Spleen (tissue), 11 donors: ENCODE measurements at regions not wholly inside any gene's neighbourhood (a gene's known extent, or its start where the extent isn't known, plus 50 kb on each side); places are given as distances from the start of the nearest gene placed in this dataset.

ENCODE experiments used
- DNase-seq: peaks from one replicate; pipeline ENCODE4 v3.0.0-alpha.2; 2020
- H3K27ac ChIP-seq, 8 donors: fragments of 200-600 bp; sonication (generic) in 7 of 8; 1 replicate in 4 of 8; 2 replicates in 4 of 8; pipeline versions ENCODE4 v1.5.0 to v1.8.0; 2016 to 2021; ENCODE audit warnings: inconsistent platforms in 4 of 8, mild to moderate bottlenecking in 4 of 8, moderate library complexity in 1 of 8
- H3K27me3 ChIP-seq, 7 donors: fragments of 200-600 bp; sonication (generic) in 6 of 7; replicated peaks in 1 of 7; 1 replicate in 4 of 7; 2 replicates in 3 of 7; pipeline versions ENCODE4 v1.5.0 to v1.8.0; 2016 to 2021; ENCODE audit warnings: inconsistent platforms in 3 of 7, mild to moderate bottlenecking in 1 of 7
- H3K36me3 ChIP-seq, 6 donors: fragments of 200-600 bp; sonication (generic) in 5 of 6; 1 replicate in 4 of 6; 2 replicates in 2 of 6; pipeline versions ENCODE4 v1.5.0 to v1.8.0; 2016 to 2021; ENCODE audit warnings: inconsistent platforms in 2 of 6
- H3K4me1 ChIP-seq, 6 donors: fragments of 200-600 bp; sonication (generic) in 5 of 6; 1 replicate in 3 of 6; 2 replicates in 3 of 6; pipeline versions ENCODE4 v1.5.0 to v1.8.0; 2016 to 2021; ENCODE audit warnings: inconsistent platforms in 3 of 6
- H3K4me3 ChIP-seq, 8 donors: fragments of 200-600 bp; sonication (generic) in 7 of 8; 1 replicate in 4 of 8; 2 replicates in 4 of 8; pipeline versions ENCODE4 v1.5.0 to v1.8.0; 2016 to 2021; ENCODE audit warnings: inconsistent platforms in 4 of 8, mild to moderate bottlenecking in 4 of 8, moderate library complexity in 2 of 8
- H3K9me3 ChIP-seq, 8 donors: fragments of 200-600 bp; sonication (generic) in 7 of 8; 1 replicate in 4 of 8; 2 replicates in 4 of 8; pipeline versions ENCODE4 v1.5.0 to v1.8.0; 2016 to 2021; ENCODE audit warnings: inconsistent platforms in 4 of 8
- POLR2A ChIP-seq, 3 donors: fragments of 450-650 bp; IDR thresholded peaks; one replicate each; pipeline ENCODE4 v1.5.1; 2017; ENCODE audit warnings: antibody characterized with exemption in 3 of 3, mild to moderate bottlenecking in 1 of 3
- POLR2AphosphoS5 ChIP-seq, 3 donors: sonication (generic); formaldehyde crosslinking; IDR thresholded peaks; one replicate each; pipeline ENCODE4 v1.5.1; 2017; ENCODE audit warnings: antibody characterized with exemption in 3 of 3
- WGBS, 5 donors: extraction: QIAGEN DNeasy Blood & Tissue Kit in 3 of 5; methylation state at CpG; one replicate each; pipeline versions ENCODE4 v1.1.5 to v1.1.7; 2013 to 2018; 5-methylcytosine and 5-hydroxymethylcytosine counted together
- intact Hi-C: fragments of 100-400 bp; cut with DNase I; formaldehyde crosslinking; loops from one replicate; pipeline ENCODE4 v1.15.0; 2023; ENCODE audit warnings: low total_unique reads
- TF ChIP-seq, protein P1 (sequence below), 11 experiments: fragments of 200-600 bp in 7 of 11; fragments of 450-650 bp in 4 of 11; sonication (generic) in 4 of 11; IDR thresholded peaks in 8 of 11; conservative IDR thresholded peaks in 3 of 11; 1 replicate in 7 of 11; 2 replicates in 4 of 11; pipeline versions ENCODE4 v1.4.0 to v1.8.0; 2016 to 2021; ENCODE audit warnings: antibody characterized with exemption in 11 of 11, inconsistent platforms in 4 of 11, mild to moderate bottlenecking in 1 of 11
- donor health status: healthy with polysubstance abuse.
- donor health status: DM: no; HTN: no; CAD: no; lungs with moderate emphysema.
- donor health status: DM: no; HTN: no; CAD: no.
- donor health status: Bipolar disorder and iron deficiency.
- donor health status: healthy.
- donor health status: DM: no; HTN: no; CAD: no.
- donor health status: DM: yes; HTN: yes; CAD: no.

DNA sequence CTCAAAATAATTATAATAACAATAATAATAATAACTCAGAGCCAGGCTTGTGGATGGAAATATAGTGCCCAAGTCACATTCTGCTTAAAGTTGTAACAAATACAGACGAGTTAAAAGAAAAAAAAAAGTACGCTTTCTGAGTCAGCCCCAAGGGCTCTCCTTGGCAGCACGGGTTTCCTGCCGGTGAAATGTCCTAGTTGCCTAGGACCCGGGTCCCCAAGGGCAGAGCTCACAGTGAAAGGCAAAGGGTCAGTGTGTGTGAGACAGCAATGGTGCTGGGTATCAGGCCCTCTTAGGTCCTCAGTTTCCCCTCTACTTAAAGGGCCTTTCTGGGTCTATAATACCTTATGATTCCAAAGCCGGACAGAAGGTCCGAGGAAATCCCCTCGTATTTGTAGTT lies 96.3 kb upstream of the CLMN start:
- WGBS, 5 donors, result 89 to 96% (median 95%) methylated on average over 8 of the region's 8 CpGs
- TF ChIP-seq, protein P1, sequence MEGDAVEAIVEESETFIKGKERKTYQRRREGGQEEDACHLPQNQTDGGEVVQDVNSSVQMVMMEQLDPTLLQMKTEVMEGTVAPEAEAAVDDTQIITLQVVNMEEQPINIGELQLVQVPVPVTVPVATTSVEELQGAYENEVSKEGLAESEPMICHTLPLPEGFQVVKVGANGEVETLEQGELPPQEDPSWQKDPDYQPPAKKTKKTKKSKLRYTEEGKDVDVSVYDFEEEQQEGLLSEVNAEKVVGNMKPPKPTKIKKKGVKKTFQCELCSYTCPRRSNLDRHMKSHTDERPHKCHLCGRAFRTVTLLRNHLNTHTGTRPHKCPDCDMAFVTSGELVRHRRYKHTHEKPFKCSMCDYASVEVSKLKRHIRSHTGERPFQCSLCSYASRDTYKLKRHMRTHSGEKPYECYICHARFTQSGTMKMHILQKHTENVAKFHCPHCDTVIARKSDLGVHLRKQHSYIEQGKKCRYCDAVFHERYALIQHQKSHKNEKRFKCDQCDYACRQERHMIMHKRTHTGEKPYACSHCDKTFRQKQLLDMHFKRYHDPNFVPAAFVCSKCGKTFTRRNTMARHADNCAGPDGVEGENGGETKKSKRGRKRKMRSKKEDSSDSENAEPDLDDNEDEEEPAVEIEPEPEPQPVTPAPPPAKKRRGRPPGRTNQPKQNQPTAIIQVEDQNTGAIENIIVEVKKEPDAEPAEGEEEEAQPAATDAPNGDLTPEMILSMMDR (IDR thresholded peaks at IDR 0.05 in 8 of 11, conservative IDR thresholded peaks at IDR 0.05 in 3 of 11), result no peak
- no peak for TF ChIP-seq POLR2AphosphoS5 (IDR thresholded peaks at IDR 0.05)
- DNase-seq, result no peak

DNA sequence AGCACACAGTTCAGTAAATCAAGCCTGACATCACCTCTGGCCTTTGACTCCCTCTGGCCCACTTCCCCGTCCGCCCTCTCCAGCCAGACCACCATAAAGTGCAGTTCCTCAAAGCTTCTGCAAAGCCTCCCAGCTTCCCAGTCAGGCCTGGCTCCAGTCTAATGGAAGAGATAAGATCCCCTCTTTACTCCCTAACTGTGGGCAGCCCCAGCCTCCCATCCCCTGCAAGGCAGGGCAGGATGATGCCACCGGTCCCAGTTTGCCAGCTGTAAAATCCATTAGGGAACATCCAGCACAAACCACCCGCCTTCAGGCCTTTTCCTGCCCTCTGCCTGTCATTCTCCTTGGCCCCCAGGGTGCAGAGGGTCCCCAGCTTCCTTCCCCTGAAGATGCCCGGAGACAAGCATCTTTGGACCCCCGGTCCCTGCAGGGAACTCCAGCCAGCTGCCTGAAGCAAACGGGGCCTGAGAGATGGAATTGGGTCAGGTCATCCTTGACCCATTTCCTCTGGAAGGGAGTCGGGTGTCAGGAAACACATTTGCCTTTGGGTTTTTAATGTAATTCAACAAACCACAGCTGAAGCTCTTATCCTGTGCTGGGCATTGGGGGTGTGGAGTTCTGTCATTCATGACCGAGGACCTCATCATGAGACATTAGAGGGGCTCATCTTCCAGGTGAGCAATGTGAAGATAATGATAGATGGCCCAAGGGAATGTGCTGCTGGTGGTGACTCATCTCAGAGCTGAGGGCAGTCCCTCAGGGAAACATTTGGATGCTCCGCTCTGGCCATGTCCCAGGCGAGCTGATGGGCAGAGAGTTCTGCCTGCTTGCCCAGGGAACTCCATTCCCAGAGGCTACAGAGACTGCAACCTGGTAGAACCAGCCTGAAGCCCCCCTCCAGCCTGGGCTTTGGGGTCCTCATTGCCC lies 93.8 kb upstream of the CLMN start:
- no peak for DNase-seq
- peaks cover 0 to 99% (median 34%) of the 10 kb centered on the region in 6 donors for H3K36me3 ChIP-seq
- H3K4me1 ChIP-seq, result peaks cover 0 to 4% (median 0%) of the 10 kb centered on the region in 6 donors
- H3K27me3 ChIP-seq, result no peaks in the 10 kb centered on the region
- H3K9me3 ChIP-seq, result no peaks in the 10 kb centered on the region
- TF ChIP-seq, protein P1 (IDR thresholded peaks at IDR 0.05 in 8 of 11, conservative IDR thresholded peaks at IDR 0.05 in 3 of 11), result no peak
- TF ChIP-seq POLR2A (IDR thresholded peaks at IDR 0.05), result no peak
- no peak for TF ChIP-seq POLR2AphosphoS5 (IDR thresholded peaks at IDR 0.05)
- no peak overlapping the region for H3K4me3 ChIP-seq
- 67 to 80% (median 75%) methylated on average over 9 to 11 of the region's 11 CpGs for WGBS, 5 donors
- H3K27ac ChIP-seq, result no peak overlapping the region
- intact Hi-C loops, result no loop called here

More for the DNA sequence above, 96.3 kb upstream of the CLMN start:
- Histone ChIP-seq H3K4me1 (no peaks in the 10 kb centered on the region), H3K27me3 (no peaks in the 10 kb centered on the region), H3K4me3 (no peak overlapping the region), H3K36me3 (peaks cover 0 to 99% (median 44%) of the 10 kb centered on the region in 6 donors), H3K9me3 (no peaks in the 10 kb centered on the region), H3K27ac (no peak overlapping the region)
- intact Hi-C loops, result no loop called here

- no peak overlapping the region for H3K4me3 ChIP-seq
- WGBS, 5 donors, result 50 to 89% (median 83%) methylated on average over 2 of the region's 2 CpGs
- TF ChIP-seq, protein P1 (IDR thresholded peaks at IDR 0.05 in 8 of 11, conservative IDR thresholded peaks at IDR 0.05 in 3 of 11), result no peak
- TF ChIP-seq POLR2A (IDR thresholded peaks at IDR 0.05), result no peak
- TF ChIP-seq POLR2AphosphoS5 (IDR thresholded peaks at IDR 0.05), result no peak
- intact Hi-C loops, result no loop called here
- no peaks in the 10 kb centered on the region for H3K9me3 ChIP-seq
- peaks cover 0 to 4% (median 0%) of the 10 kb centered on the region in 6 donors for H3K4me1 ChIP-seq
- no peak for DNase-seq
- no peak overlapping the region for H3K27ac ChIP-seq
- peaks cover 0 to 85% (median 10%) of the 10 kb centered on the region in 6 donors for H3K36me3 ChIP-seq
- no peaks in the 10 kb centered on the region for H3K27me3 ChIP-seq
Measured at GRCh38 chr14:95410838-95411237, 91.1 kb upstream of the CLMN start.
